ENCODE measurements at regions not wholly inside any gene's neighbourhood (a gene's known extent, or its start where the extent isn't known, plus 50 kb on each side); places are given as distances from the start of the nearest gene placed in this dataset.

DNA sequence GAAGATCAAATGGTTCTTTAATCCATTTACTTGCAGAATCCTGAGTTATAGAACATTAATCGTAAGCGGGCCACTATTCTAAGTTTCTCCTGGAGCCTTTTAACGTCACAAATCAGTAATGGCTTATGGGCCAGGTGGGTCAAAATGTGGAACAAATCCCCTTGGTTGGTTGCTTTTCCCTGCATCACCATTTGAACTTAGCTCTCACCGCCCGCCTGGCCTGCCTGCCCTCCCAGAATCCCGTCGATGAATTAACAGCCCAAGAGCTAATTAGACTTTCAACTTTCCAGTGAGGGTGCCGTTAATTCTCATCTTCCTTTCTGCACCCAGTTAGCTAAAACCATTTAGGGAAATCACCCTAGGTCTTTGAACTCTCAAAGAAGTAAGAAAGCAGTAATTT is 205.5 kb downstream of the RNF152 start:
- Histone ChIP-seq H3K4me3 (ENCODE audit: low read depth in 1 of 3, low read length in 3 of 3) (no peak overlapping the region), H3K36me3 (ENCODE audit: control insufficient read depth in 4 of 4, insufficient read depth in 3 of 4, low read depth in 1 of 4, low read length in 3 of 4) (no peaks in the 10 kb centered on the region), H3K9ac (ENCODE audit: low read depth in 1 of 2, low read length in 2 of 2) (no peak overlapping the region), H3K27ac (ENCODE audit: low read depth in 1 of 2, low read length in 2 of 2) (no peak overlapping the region), H3K9me3 (ENCODE audit: control insufficient read depth in 4 of 4, low read length in 3 of 4) (peaks cover 0 to 2% (median 0%) of the 10 kb centered on the region in 4 donors), H3K4me1 (ENCODE audit: control insufficient read depth in 4 of 4, insufficient read depth in 4 of 4, low read length in 3 of 4) (peaks cover 0 to 15% (median 9%) of the 10 kb centered on the region in 4 donors), H3K27me3 (ENCODE audit: control insufficient read depth in 4 of 4, insufficient read depth in 4 of 4, low read length in 3 of 4) (no peaks in the 10 kb centered on the region)
- WGBS = 96% methylated on average over 8 of the region's 8 CpGs
- no peak for DNase-seq (ENCODE audit: low spot score)
- TF ChIP-seq NR2F2 (IDR thresholded peaks at IDR 0.05) = no peak
- no peak for TF ChIP-seq RXRA (IDR thresholded peaks at IDR 0.05)
- TF ChIP-seq ZBTB33 (IDR thresholded peaks at IDR 0.05) = no peak
- no peak for TF ChIP-seq HNF4G (IDR thresholded peaks at IDR 0.05)
- TF ChIP-seq EGR1 (IDR thresholded peaks at IDR 0.05; ENCODE audit: low read depth in 2 of 2) = no peak
- TF ChIP-seq, protein P1, sequence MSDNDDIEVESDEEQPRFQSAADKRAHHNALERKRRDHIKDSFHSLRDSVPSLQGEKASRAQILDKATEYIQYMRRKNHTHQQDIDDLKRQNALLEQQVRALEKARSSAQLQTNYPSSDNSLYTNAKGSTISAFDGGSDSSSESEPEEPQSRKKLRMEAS (IDR thresholded peaks at IDR 0.05) = no peak
- TF ChIP-seq CTCF (IDR thresholded peaks at IDR 0.05; ENCODE audit: low read depth, low read length, missing input control) = no peak
- TF ChIP-seq TAF1 (conservative IDR thresholded peaks at IDR 0.05) = no peak
- no peak for TF ChIP-seq SP1 (IDR thresholded peaks at IDR 0.05)

DNA sequence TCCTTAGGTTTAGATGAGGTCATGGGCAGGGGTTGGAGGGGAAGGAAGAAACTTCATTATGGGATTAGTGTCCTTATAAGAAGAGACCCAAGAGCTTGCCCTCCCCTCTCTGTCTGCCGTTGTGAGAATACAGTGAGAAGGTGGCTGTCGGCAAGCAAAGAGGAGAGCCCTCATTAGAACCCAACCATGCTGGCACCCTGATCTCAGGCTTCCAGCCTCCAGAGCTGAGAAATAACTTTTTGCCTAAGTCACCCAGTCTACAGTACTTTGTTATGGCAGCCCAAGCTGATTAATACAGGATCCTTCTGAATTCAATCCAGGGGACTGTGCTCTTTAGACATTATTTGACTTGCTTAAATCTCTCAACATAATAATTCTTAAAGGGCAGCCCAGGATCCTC is 209.0 kb downstream of the RNF152 start:
- no peak for DNase-seq (ENCODE audit: low spot score)
- 92% methylated on average over 2 of the region's 2 CpGs for WGBS

More for the DNA sequence above, 209.0 kb downstream of the RNF152 start:
- H3K27ac ChIP-seq (ENCODE audit: low read depth in 1 of 2, low read length in 2 of 2) = no peak overlapping the region
- no peaks in the 10 kb centered on the region for H3K36me3 ChIP-seq (ENCODE audit: control insufficient read depth in 4 of 4, insufficient read depth in 3 of 4, low read depth in 1 of 4, low read length in 3 of 4)
- no peaks in the 10 kb centered on the region for H3K4me1 ChIP-seq (ENCODE audit: control insufficient read depth in 4 of 4, insufficient read depth in 4 of 4, low read length in 3 of 4)
- no peaks in the 10 kb centered on the region for H3K27me3 ChIP-seq (ENCODE audit: control insufficient read depth in 4 of 4, insufficient read depth in 4 of 4, low read length in 3 of 4)
- no peak overlapping the region for H3K4me3 ChIP-seq (ENCODE audit: low read depth in 1 of 3, low read length in 3 of 3)
- no peak for TF ChIP-seq SP1 (IDR thresholded peaks at IDR 0.05)
- no peak for TF ChIP-seq FOXA1 (IDR thresholded peaks at IDR 0.05)
- TF ChIP-seq RAD21 (IDR thresholded peaks at IDR 0.05) = no peak
- TF ChIP-seq ZBTB33 (IDR thresholded peaks at IDR 0.05) = no peak
- TF ChIP-seq FOXA2 (IDR thresholded peaks at IDR 0.05) = no peak
- TF ChIP-seq, protein P2, sequence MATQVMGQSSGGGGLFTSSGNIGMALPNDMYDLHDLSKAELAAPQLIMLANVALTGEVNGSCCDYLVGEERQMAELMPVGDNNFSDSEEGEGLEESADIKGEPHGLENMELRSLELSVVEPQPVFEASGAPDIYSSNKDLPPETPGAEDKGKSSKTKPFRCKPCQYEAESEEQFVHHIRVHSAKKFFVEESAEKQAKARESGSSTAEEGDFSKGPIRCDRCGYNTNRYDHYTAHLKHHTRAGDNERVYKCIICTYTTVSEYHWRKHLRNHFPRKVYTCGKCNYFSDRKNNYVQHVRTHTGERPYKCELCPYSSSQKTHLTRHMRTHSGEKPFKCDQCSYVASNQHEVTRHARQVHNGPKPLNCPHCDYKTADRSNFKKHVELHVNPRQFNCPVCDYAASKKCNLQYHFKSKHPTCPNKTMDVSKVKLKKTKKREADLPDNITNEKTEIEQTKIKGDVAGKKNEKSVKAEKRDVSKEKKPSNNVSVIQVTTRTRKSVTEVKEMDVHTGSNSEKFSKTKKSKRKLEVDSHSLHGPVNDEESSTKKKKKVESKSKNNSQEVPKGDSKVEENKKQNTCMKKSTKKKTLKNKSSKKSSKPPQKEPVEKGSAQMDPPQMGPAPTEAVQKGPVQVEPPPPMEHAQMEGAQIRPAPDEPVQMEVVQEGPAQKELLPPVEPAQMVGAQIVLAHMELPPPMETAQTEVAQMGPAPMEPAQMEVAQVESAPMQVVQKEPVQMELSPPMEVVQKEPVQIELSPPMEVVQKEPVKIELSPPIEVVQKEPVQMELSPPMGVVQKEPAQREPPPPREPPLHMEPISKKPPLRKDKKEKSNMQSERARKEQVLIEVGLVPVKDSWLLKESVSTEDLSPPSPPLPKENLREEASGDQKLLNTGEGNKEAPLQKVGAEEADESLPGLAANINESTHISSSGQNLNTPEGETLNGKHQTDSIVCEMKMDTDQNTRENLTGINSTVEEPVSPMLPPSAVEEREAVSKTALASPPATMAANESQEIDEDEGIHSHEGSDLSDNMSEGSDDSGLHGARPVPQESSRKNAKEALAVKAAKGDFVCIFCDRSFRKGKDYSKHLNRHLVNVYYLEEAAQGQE (IDR thresholded peaks at IDR 0.05) = no peak
- TF ChIP-seq HNF4A (conservative IDR thresholded peaks at IDR 0.05) = no peak
- no peak for TF ChIP-seq HNF4G (IDR thresholded peaks at IDR 0.05)
- no peak for TF ChIP-seq EGR1 (IDR thresholded peaks at IDR 0.05; ENCODE audit: low read depth in 2 of 2)
- TF ChIP-seq JUND (IDR thresholded peaks at IDR 0.05) = no peak
- TF ChIP-seq YY1 (IDR thresholded peaks at IDR 0.05) = no peak
- TF ChIP-seq GABPA (IDR thresholded peaks at IDR 0.05 in 1 of 2, conservative IDR thresholded peaks at IDR 0.05 in 1 of 2) = no peak
- peaks cover 3 to 16% (median 6%) of the 10 kb centered on the region in 4 donors for H3K9me3 ChIP-seq (ENCODE audit: control insufficient read depth in 4 of 4, low read length in 3 of 4)
- no peak overlapping the region for H3K9ac ChIP-seq (ENCODE audit: low read depth in 1 of 2, low read length in 2 of 2)

All from liver (tissue), 8 donors.